ENCODE measurements at regions not wholly inside any gene's neighbourhood (a gene's known extent, or its start where the extent isn't known, plus 50 kb on each side); places are given as distances from the start of the nearest gene placed in this dataset.
A peak's percentile ranks its signal among the peaks of the same experiment; 100 is the strongest.

GRCh38 chr5:116699332-116699731, 124.7 kb upstream of the SEMA6A start (continued):
- TF ChIP-seq CBFB (IDR thresholded peaks at IDR 0.05; ENCODE audit: low read depth), result no peak
- no peak for TF ChIP-seq IRF3 (IDR thresholded peaks at IDR 0.05)
- TF ChIP-seq SMAD5 (IDR thresholded peaks at IDR 0.05; ENCODE audit: low read depth), result no peak
- peak; percentile 79 for TF ChIP-seq SPI1 (IDR thresholded peaks at IDR 0.05; ENCODE audit: borderline replicate concordance, insufficient read depth, low read depth, low read length)
- no peak for TF ChIP-seq RAD51 (IDR thresholded peaks at IDR 0.05)
- TF ChIP-seq POLR2AphosphoS2 (IDR thresholded peaks at IDR 0.05; ENCODE audit: low read depth, low read length), result no peak
- no peak for TF ChIP-seq ZSCAN29 (IDR thresholded peaks at IDR 0.05)
- no peak for TF ChIP-seq ESRRA (IDR thresholded peaks at IDR 0.05; ENCODE audit: low read length)
- no peak for TF ChIP-seq CUX1 (IDR thresholded peaks at IDR 0.05; ENCODE audit: insufficient replicate concordance, low read depth, low read length)
- no peak for TF ChIP-seq CREB1 (IDR thresholded peaks at IDR 0.05; ENCODE audit: low read depth)
- TF ChIP-seq ZNF274 (IDR thresholded peaks at IDR 0.05; ENCODE audit: insufficient read depth, insufficient read length), result no peak
- no peak for TF ChIP-seq NFIC (IDR thresholded peaks at IDR 0.05; ENCODE audit: low read depth, low read length)
- TF ChIP-seq E2F8 (IDR thresholded peaks at IDR 0.05; ENCODE audit: low read depth, partially characterized antibody), result no peak
- no peak for TF ChIP-seq PKNOX1 (IDR thresholded peaks at IDR 0.05)
- TF ChIP-seq JUNB (IDR thresholded peaks at IDR 0.05), result no peak
- no peak for TF ChIP-seq NRF1 (conservative IDR thresholded peaks at IDR 0.05; ENCODE audit: low read depth, low read length)
- TF ChIP-seq IRF5 (IDR thresholded peaks at IDR 0.05; ENCODE audit: borderline replicate concordance), result no peak

Data from GM12878 (cell line).